ENCODE measurements at regions not wholly inside any gene's neighbourhood (a gene's known extent, or its start where the extent isn't known, plus 50 kb on each side); places are given as distances from the start of the nearest gene placed in this dataset.

- DNase-seq: no peak
- no peak for TF ChIP-seq CTCF (IDR thresholded peaks at IDR 0.05)
- Mint-ChIP-seq H3K27me3 (no peaks in the 10 kb centered on the region), H3K9me3 (peaks cover 3% of the 10 kb centered on the region), H3K36me3 (ENCODE audit: low read depth) (no peaks in the 10 kb centered on the region), H3K4me3 (no peak overlapping the region), H3K4me1 (no peaks in the 10 kb centered on the region), H3K27ac (no peak overlapping the region)
- intact Hi-C loops (cut with micrococcal nuclease): no loop called here
- no peak for ATAC-seq (ENCODE audit: low read depth)
- ChIA-PET CTCF (no interaction called here), POLR2A (no interaction called here)
Observed at GRCh38 chr9:119609277-119609971, 240.2 kb upstream of the BRINP1 start.

- DNase-seq: no peak
- Mint-ChIP-seq H3K4me1 (no peaks in the 10 kb centered on the region), H3K36me3 (ENCODE audit: low read depth) (no peaks in the 10 kb centered on the region), H3K27me3 (no peaks in the 10 kb centered on the region), H3K27ac (no peak overlapping the region), H3K9me3 (peaks cover 3% of the 10 kb centered on the region), H3K4me3 (no peak overlapping the region)
- intact Hi-C loops (cut with micrococcal nuclease): no loop called here
- TF ChIP-seq CTCF (IDR thresholded peaks at IDR 0.05): no peak
- CTCF ChIA-PET: no interaction called here
- POLR2A ChIA-PET: no interaction called here
- ATAC-seq (ENCODE audit: low read depth): no peak
Observed at GRCh38 chr9:119601632-119602031, 232.4 kb upstream of the BRINP1 start.

- no peaks in the 10 kb centered on the region for H3K36me3 Mint-ChIP-seq (ENCODE audit: low read depth)
- ATAC-seq (ENCODE audit: low read depth) (no peak), DNase-seq (no peak)
- CTCF ChIA-PET: no interaction called here
- H3K4me3 Mint-ChIP-seq: no peak overlapping the region
- intact Hi-C loops (cut with micrococcal nuclease): no loop called here
- no peaks in the 10 kb centered on the region for H3K9me3 Mint-ChIP-seq
- no peak for TF ChIP-seq CTCF (IDR thresholded peaks at IDR 0.05)
- POLR2A ChIA-PET: no interaction called here
- H3K27ac Mint-ChIP-seq: no peak overlapping the region
- H3K4me1 Mint-ChIP-seq: no peaks in the 10 kb centered on the region
- H3K27me3 Mint-ChIP-seq: no peaks in the 10 kb centered on the region
Observed at GRCh38 chr9:119597499-119597898, 228.3 kb upstream of the BRINP1 start.

- POLR2A ChIA-PET: no interaction called here
- DNase-seq (no peak), ATAC-seq (ENCODE audit: low read depth) (no peak)
- Mint-ChIP-seq H3K4me1 (no peaks in the 10 kb centered on the region), H3K27me3 (no peaks in the 10 kb centered on the region), H3K4me3 (no peak overlapping the region), H3K36me3 (ENCODE audit: low read depth) (no peaks in the 10 kb centered on the region), H3K9me3 (no peaks in the 10 kb centered on the region), H3K27ac (no peak overlapping the region)
- CTCF ChIA-PET: no interaction called here
- intact Hi-C loops (cut with micrococcal nuclease): no loop called here
- TF ChIP-seq CTCF (IDR thresholded peaks at IDR 0.05): no peak
Observed at GRCh38 chr9:119596703-119597102, 227.5 kb upstream of the BRINP1 start.

- intact Hi-C loops (cut with micrococcal nuclease): no loop called here
- POLR2A ChIA-PET: no interaction called here
- CTCF ChIA-PET: no interaction called here
- DNase-seq (no peak), ATAC-seq (ENCODE audit: low read depth) (no peak)
- Mint-ChIP-seq H3K36me3 (ENCODE audit: low read depth) (no peaks in the 10 kb centered on the region), H3K27ac (no peak overlapping the region), H3K4me1 (no peaks in the 10 kb centered on the region), H3K9me3 (no peaks in the 10 kb centered on the region), H3K4me3 (no peak overlapping the region), H3K27me3 (no peaks in the 10 kb centered on the region)
- TF ChIP-seq CTCF (IDR thresholded peaks at IDR 0.05): no peak
Observed at GRCh38 chr9:119588874-119589744, 219.9 kb upstream of the BRINP1 start.

Measured in activated B cell treated with CpG ODN at 0.5 μM for 24 hours (primary cell).